ENCODE measurements at regions not wholly inside any gene's neighbourhood (a gene's known extent, or its start where the extent isn't known, plus 50 kb on each side); places are given as distances from the start of the nearest gene placed in this dataset.

GRCh38 chr9:103397868-103398600, 402.9 kb downstream of the CYLC2 start:
- H3K9ac ChIP-seq (ENCODE audit: insufficient read depth, low read length, poor library complexity, severe bottlenecking), result no peak overlapping the region
- Mint-ChIP-seq H3K27ac (no peak overlapping the region), H3K4me1 (no peaks in the 10 kb centered on the region), H3K36me3 (no peaks in the 10 kb centered on the region), H3K4me3 (no peak overlapping the region), H3K9me3 (peaks cover 0 to 2% (median 0%) of the 10 kb centered on the region in 7 donors), H3K27me3 (ENCODE audit: low read depth in 3 of 3) (no peaks in the 10 kb centered on the region)
- intact Hi-C loops (cut with micrococcal nuclease), result no loop called here
- no peaks in the 10 kb centered on the region for H3K4me1 ChIP-seq (ENCODE audit: control insufficient read depth in 1 of 2, insufficient read depth in 2 of 2, low read length in 2 of 2)
- no peak overlapping the region for H3K27ac ChIP-seq (ENCODE audit: low read depth in 1 of 2, low read length in 2 of 2)
- H3K4me3 ChIP-seq (replicated peaks in 1 of 3; ENCODE audit: low read depth in 2 of 3, low read length in 3 of 3), result no peak overlapping the region
- H3K9me3 ChIP-seq (replicated peaks in 1 of 2; ENCODE audit: control insufficient read depth in 1 of 2, insufficient read depth in 1 of 2, low read length in 2 of 2), result no peaks in the 10 kb centered on the region
- H2AFZ ChIP-seq (ENCODE audit: insufficient read depth, low read depth, low read length, poor library complexity, severe bottlenecking), result no peak overlapping the region
- no peaks in the 10 kb centered on the region for H3K36me3 ChIP-seq (replicated peaks in 1 of 2; ENCODE audit: control insufficient read depth in 1 of 2, insufficient read depth in 2 of 2, low read length in 2 of 2)
- no peak overlapping the region for H3K4me2 ChIP-seq (replicated peaks; ENCODE audit: extremely low read depth, low read length, poor library complexity, severe bottlenecking)
- H3K79me2 ChIP-seq (ENCODE audit: insufficient read depth, low read length), result no peaks in the 10 kb centered on the region
- peak; percentile 48 for TF ChIP-seq CTCF (IDR thresholded peaks at IDR 0.05)
- no peaks in the 10 kb centered on the region for H4K20me1 ChIP-seq (ENCODE audit: insufficient read depth, low read length)
- 44% methylated on average over 4 of the region's 5 CpGs for WGBS (ENCODE audit: insufficient coverage)
- peak in 1 of 3 donors; percentile 5 for DNase-seq
- H3K27me3 ChIP-seq (ENCODE audit: control insufficient read depth in 2 of 2, insufficient read depth in 2 of 2, low read length in 2 of 2), result no peaks in the 10 kb centered on the region

DNA sequence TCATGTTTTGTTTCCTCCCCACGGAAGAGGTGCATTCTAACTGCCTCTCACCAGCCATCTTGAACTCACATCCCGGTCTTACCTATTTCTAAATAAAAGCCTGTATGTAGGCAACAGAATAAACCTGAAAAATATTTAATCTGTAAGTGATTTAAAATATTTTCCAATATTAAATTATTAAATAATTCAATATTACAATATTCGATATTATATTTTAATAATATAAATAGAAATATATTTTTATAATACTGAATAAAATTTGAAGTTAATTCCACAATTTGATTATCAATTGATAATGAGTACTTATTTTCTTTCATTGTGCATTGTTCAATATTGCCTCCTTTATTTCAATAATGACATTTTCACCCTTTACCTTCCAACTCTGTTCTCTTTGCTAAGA, 404.4 kb downstream of the CYLC2 start:
- no peak overlapping the region for H3K27ac Mint-ChIP-seq
- TF ChIP-seq CTCF (IDR thresholded peaks at IDR 0.05), result no peak
- no peaks in the 10 kb centered on the region for H3K79me2 ChIP-seq (ENCODE audit: insufficient read depth, low read length)
- no peak overlapping the region for H3K4me2 ChIP-seq (replicated peaks; ENCODE audit: extremely low read depth, low read length, poor library complexity, severe bottlenecking)
- no peaks in the 10 kb centered on the region for H3K27me3 ChIP-seq (ENCODE audit: control insufficient read depth in 2 of 2, insufficient read depth in 2 of 2, low read length in 2 of 2)
- H3K36me3 Mint-ChIP-seq, result no peaks in the 10 kb centered on the region
- H3K4me1 ChIP-seq (ENCODE audit: control insufficient read depth in 1 of 2, insufficient read depth in 2 of 2, low read length in 2 of 2), result no peaks in the 10 kb centered on the region
- no CpG with 5 or more reads among the region's 3 CpGs for WGBS (ENCODE audit: insufficient coverage)
- H3K27ac ChIP-seq (ENCODE audit: low read depth in 1 of 2, low read length in 2 of 2), result no peak overlapping the region
- H3K36me3 ChIP-seq (replicated peaks in 1 of 2; ENCODE audit: control insufficient read depth in 1 of 2, insufficient read depth in 2 of 2, low read length in 2 of 2), result no peaks in the 10 kb centered on the region
- H3K9me3 ChIP-seq (replicated peaks in 1 of 2; ENCODE audit: control insufficient read depth in 1 of 2, insufficient read depth in 1 of 2, low read length in 2 of 2), result no peaks in the 10 kb centered on the region
- H3K4me1 Mint-ChIP-seq, result no peaks in the 10 kb centered on the region
- H3K9me3 Mint-ChIP-seq, result peaks cover 0 to 2% (median 0%) of the 10 kb centered on the region in 7 donors
- H4K20me1 ChIP-seq (ENCODE audit: insufficient read depth, low read length), result no peaks in the 10 kb centered on the region
- H3K27me3 Mint-ChIP-seq (ENCODE audit: low read depth in 3 of 3), result no peaks in the 10 kb centered on the region
- intact Hi-C loops (cut with micrococcal nuclease), result no loop called here
- H3K4me3 ChIP-seq (replicated peaks in 1 of 3; ENCODE audit: low read depth in 2 of 3, low read length in 3 of 3), result no peak overlapping the region
- no peak overlapping the region for H3K4me3 Mint-ChIP-seq
- H2AFZ ChIP-seq (ENCODE audit: insufficient read depth, low read depth, low read length, poor library complexity, severe bottlenecking), result no peak overlapping the region
- no peak overlapping the region for H3K9ac ChIP-seq (ENCODE audit: insufficient read depth, low read length, poor library complexity, severe bottlenecking)
- no peak for DNase-seq
